Endothelial cell (in vitro differentiated cells): ENCODE measurements at regions not wholly inside any gene's neighbourhood (a gene's known extent, or its start where the extent isn't known, plus 50 kb on each side); places are given as distances from the start of the nearest gene placed in this dataset.
"Not testable (repeated sequence)": the region's sequence is repeated elsewhere in the genome, so short reads cannot be mapped to it uniquely, and the experiment has no call there.

Source experiments
- DNase-seq: peaks from one replicate; pipeline ENCODE4 v3.0.0; 2021; ENCODE audit warnings: low spot score
- H3K27ac Mint-ChIP-seq: one replicate; pipeline ENCODE4 v1.8.0; 2021; ENCODE audit warnings: mixed read lengths, inconsistent platforms; ENCODE audit not compliant: unreplicated experiment
- H3K27me3 Mint-ChIP-seq: one replicate; pipeline ENCODE4 v1.8.0; 2021; ENCODE audit warnings: mild to moderate bottlenecking, moderate library complexity, mixed read lengths, inconsistent platforms; ENCODE audit not compliant: unreplicated experiment
- H3K36me3 Mint-ChIP-seq: one replicate; pipeline ENCODE4 v1.8.0; 2021; ENCODE audit warnings: mild to moderate bottlenecking, low read depth, mixed read lengths, inconsistent platforms; ENCODE audit not compliant: unreplicated experiment
- H3K4me1 Mint-ChIP-seq: one replicate; pipeline ENCODE4 v1.8.0; 2021; ENCODE audit warnings: mild to moderate bottlenecking, mixed read lengths, inconsistent platforms; ENCODE audit not compliant: unreplicated experiment
- H3K4me3 Mint-ChIP-seq: one replicate; pipeline ENCODE4 v1.8.0; 2021; ENCODE audit warnings: mild to moderate bottlenecking, mixed read lengths, inconsistent platforms; ENCODE audit not compliant: unreplicated experiment
- H3K9me3 Mint-ChIP-seq: one replicate; pipeline ENCODE4 v1.8.0; 2021; ENCODE audit warnings: mixed read lengths, inconsistent platforms; ENCODE audit not compliant: unreplicated experiment
- CTCF ChIP-seq: fragments of 200-600 bp; sonication (generic); IDR thresholded peaks from one replicate; pipeline ENCODE4 v1.5.0; 2021; ENCODE audit warnings: antibody characterized with exemption; ENCODE audit not compliant: unreplicated experiment

GRCh38 chr4:158958489-158959270 lies 144.2 kb upstream of the RAPGEF2 start:
- Mint-ChIP-seq H3K4me1 (no peaks in the 10 kb centered on the region), H3K36me3 (peaks cover 8% of the 10 kb centered on the region), H3K27me3 (no peaks in the 10 kb centered on the region), H3K4me3 (no peak overlapping the region), H3K27ac (no peak overlapping the region), H3K9me3 (no peaks in the 10 kb centered on the region)
- no peak for DNase-seq
- TF ChIP-seq CTCF = no peak

- no peak overlapping the region for H3K4me3 Mint-ChIP-seq
- no peaks in the 10 kb centered on the region for H3K36me3 Mint-ChIP-seq
- DNase-seq = no peak
- no peak for TF ChIP-seq CTCF
- H3K27me3 Mint-ChIP-seq = no peaks in the 10 kb centered on the region
- no peak overlapping the region for H3K27ac Mint-ChIP-seq
- no peaks in the 10 kb centered on the region for H3K4me1 Mint-ChIP-seq
- no peaks in the 10 kb centered on the region for H3K9me3 Mint-ChIP-seq
These were observed 140.5 kb upstream of the RAPGEF2 start for GRCh38 chr4:158962393-158962792.

DNA sequence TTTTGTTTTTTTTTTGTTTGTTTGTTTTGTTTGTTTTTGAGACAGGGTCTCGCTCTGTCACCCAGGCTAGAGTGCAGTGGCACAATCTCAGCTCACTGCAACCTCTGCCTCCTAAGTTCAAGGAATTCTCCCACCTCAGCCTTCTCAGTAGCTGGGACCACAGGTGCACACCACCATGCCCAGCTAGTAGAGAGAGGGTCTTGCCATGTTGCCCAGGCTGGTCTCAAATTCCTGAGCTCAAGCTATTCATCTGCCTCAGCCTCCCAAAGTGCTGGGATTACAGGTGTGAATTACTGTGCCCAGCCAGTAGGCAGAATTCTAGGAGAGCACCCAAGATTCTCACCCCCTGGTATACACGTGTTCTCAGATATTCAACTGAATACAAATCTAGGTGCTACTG lies 139.6 kb upstream of the RAPGEF2 start:
- H3K4me3 Mint-ChIP-seq, H3K36me3 Mint-ChIP-seq, H3K27me3 Mint-ChIP-seq, H3K9me3 Mint-ChIP-seq, H3K27ac Mint-ChIP-seq, DNase-seq, H3K4me1 Mint-ChIP-seq: not testable (repeated sequence)

- Mint-ChIP-seq H3K9me3 (no peaks in the 10 kb centered on the region), H3K4me3 (no peak overlapping the region), H3K27ac (no peak overlapping the region), H3K4me1 (no peaks in the 10 kb centered on the region), H3K36me3 (no peaks in the 10 kb centered on the region), H3K27me3 (no peaks in the 10 kb centered on the region)
- TF ChIP-seq CTCF = no peak
- no peak for DNase-seq
These were observed 138.7 kb upstream of the RAPGEF2 start for GRCh38 chr4:158964114-158964727.

GRCh38 chr4:158964728-158965124 lies 138.2 kb upstream of the RAPGEF2 start:
- Mint-ChIP-seq H3K4me3 (no peak overlapping the region), H3K36me3 (no peaks in the 10 kb centered on the region), H3K27ac (no peak overlapping the region), H3K4me1 (no peaks in the 10 kb centered on the region), H3K27me3 (no peaks in the 10 kb centered on the region), H3K9me3 (no peaks in the 10 kb centered on the region)
- TF ChIP-seq CTCF = no peak
- no peak for DNase-seq
